WI38 (cell line): ENCODE measurements at regions not wholly inside any gene's neighbourhood (a gene's known extent, or its start where the extent isn't known, plus 50 kb on each side); places are given as distances from the start of the nearest gene placed in this dataset.

Experiments used
- H3K4me3 ChIP-seq: 2 replicates; pipeline ENCODE4 v1.5.1; 2011; ENCODE audit warnings: low read depth, mild to moderate bottlenecking, control low read depth, low read length
- TF ChIP-seq, protein P1 (sequence below): IDR thresholded peaks from 2 replicates; pipeline ENCODE4 v1.5.1; 2012; ENCODE audit warnings: low read depth, mild to moderate bottlenecking, control low read depth, low read length

GRCh38 chr11:112470355-112470754 is 209.7 kb upstream of the PLET1 start:
- no peak overlapping the region for H3K4me3 ChIP-seq
- TF ChIP-seq, protein P1, sequence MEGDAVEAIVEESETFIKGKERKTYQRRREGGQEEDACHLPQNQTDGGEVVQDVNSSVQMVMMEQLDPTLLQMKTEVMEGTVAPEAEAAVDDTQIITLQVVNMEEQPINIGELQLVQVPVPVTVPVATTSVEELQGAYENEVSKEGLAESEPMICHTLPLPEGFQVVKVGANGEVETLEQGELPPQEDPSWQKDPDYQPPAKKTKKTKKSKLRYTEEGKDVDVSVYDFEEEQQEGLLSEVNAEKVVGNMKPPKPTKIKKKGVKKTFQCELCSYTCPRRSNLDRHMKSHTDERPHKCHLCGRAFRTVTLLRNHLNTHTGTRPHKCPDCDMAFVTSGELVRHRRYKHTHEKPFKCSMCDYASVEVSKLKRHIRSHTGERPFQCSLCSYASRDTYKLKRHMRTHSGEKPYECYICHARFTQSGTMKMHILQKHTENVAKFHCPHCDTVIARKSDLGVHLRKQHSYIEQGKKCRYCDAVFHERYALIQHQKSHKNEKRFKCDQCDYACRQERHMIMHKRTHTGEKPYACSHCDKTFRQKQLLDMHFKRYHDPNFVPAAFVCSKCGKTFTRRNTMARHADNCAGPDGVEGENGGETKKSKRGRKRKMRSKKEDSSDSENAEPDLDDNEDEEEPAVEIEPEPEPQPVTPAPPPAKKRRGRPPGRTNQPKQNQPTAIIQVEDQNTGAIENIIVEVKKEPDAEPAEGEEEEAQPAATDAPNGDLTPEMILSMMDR = no peak

DNA sequence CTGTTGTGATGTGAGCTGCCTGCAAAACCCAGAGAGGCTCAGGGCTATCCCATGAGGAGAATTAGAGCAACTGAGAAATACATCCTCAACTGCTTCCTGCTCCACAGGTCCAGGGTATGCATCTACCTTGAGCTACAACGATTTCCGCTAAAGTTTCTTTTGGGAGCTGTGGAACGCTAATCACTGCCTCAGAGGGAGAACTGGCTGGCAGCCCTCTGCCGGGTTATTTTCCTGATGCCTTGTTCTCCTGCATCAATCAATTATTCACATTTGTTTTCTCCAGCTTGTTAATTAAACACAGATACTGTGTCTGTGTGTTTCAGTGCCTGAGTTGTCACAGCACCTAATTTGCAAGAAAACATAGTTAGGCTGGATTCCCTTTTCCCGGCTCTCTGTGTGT is 211.1 kb upstream of the PLET1 start:
- H3K4me3 ChIP-seq = no peak overlapping the region
- TF ChIP-seq, protein P1 = no peak

GRCh38 chr11:112477152-112477551 is 216.5 kb upstream of the PLET1 start:
- TF ChIP-seq, protein P1 = no peak
- H3K4me3 ChIP-seq = no peak overlapping the region

DNA sequence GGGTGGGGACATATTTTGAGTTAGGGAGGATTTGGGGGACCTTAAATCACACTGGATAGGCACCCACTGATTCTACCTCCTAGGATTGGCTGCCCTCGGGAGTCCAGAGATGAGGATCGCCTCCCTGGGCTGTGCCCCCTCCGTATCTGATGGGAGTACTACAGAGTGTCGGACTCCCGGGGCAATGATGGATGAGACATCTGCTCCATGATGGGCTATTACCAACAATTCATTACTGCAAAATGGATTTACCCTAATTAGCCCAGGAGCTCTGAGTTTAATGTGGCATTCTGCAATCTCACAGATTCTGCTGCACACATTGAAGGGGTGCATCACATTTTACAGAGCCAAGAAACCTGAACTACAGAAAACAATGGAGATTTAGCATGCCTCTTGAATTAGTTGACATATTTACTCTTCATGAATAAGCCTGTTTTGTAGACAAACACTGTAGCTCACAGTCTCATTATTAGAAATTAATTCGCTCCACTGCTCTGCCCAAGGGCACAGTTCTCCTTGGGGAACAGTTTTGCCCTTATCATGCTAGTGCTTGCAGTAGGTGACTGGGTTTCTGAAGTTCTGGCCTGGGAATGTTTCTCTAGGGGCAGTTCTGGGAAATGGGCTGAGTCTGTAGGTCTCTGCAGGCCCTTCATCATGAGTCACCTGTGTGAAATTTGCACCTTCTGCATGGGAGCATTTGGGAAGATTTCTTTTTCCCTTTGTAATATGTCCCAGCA is 217.1 kb upstream of the PLET1 start:
- H3K4me3 ChIP-seq = no peak overlapping the region

GRCh38 chr11:112478806-112479205 is 218.1 kb upstream of the PLET1 start:
- no peak overlapping the region for H3K4me3 ChIP-seq
- TF ChIP-seq, protein P1 = no peak

More for the DNA sequence above, 217.1 kb upstream of the PLET1 start:
- TF ChIP-seq, protein P1 = no peak

DNA sequence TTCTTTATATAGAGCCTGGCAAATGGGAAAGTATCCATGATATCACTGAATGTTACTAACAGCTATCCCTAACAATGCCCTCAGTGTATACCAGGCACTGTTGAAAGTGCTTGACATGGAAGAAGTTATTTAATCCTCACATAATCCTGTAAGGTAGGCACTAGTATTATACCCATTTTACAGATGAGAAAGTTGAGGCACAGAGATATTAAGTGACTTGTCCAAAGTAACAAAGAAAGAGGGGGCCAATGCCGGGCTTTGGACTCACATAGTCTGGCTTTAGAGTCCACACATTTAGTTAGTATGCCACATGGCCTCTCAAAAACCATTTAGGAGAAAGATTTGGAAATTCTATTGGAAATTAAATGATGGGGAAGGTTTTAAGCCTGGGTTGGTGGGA is 220.8 kb upstream of the PLET1 start:
- TF ChIP-seq, protein P1 = no peak
- no peak overlapping the region for H3K4me3 ChIP-seq

DNA sequence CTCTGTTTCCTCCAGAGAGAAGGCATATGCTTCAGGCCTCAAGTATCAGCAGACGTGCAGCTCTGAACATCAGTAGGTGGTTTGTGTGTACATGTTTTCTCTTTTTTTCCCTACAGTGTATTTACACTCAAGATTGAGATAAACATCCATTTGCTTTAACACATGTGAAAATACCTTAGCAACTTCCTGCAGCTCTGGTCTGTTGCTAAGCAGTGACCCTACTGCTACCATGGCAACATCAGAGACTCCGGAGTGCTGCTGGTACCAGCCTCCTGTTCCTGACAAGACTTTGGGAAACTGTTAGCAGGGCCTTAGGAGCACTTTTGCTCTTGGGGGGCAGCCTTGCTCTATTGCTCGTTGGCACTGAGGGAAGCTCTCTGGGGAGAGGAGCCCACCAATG is 221.2 kb upstream of the PLET1 start:
- H3K4me3 ChIP-seq = no peak overlapping the region
- TF ChIP-seq, protein P1 = no peak
